OCI-LY1 (cell line): ENCODE measurements at regions not wholly inside any gene's neighbourhood (a gene's known extent, or its start where the extent isn't known, plus 50 kb on each side); places are given as distances from the start of the nearest gene placed in this dataset.

Experiments used
- H2AFZ ChIP-seq: fragments of 200-600 bp; sonication (generic), shearing (Covaris generic); 2 replicates; pipeline ENCODE4 v1.6.0; 2014; ENCODE audit warnings: antibody characterized with exemption, mild to moderate bottlenecking, low read length
- H3F3A ChIP-seq: fragments of 200-600 bp; sonication (generic), shearing (Covaris generic); 2 replicates; pipeline ENCODE4 v1.6.0; 2014; ENCODE audit warnings: mild to moderate bottlenecking, antibody characterized with exemption, low read length, moderate library complexity; ENCODE audit not compliant: insufficient read depth
- H3K27ac ChIP-seq: fragments of 200-600 bp; sonication (generic); 2 replicates; pipeline ENCODE4 v1.5.1; 2014; ENCODE audit warnings: low read length, mixed run types, mild to moderate bottlenecking, low read depth; ENCODE audit not compliant: poor library complexity, severe bottlenecking
- H3K27me3 ChIP-seq: fragments of 200-600 bp; sonication (generic); 2 replicates; pipeline ENCODE4 v1.6.0; 2014; ENCODE audit warnings: antibody characterized with exemption, mild to moderate bottlenecking, low read length, moderate library complexity; ENCODE audit not compliant: insufficient read depth
- H3K36me3 ChIP-seq: fragments of 200-600 bp; sonication (generic); 2 replicates; pipeline ENCODE4 v1.6.1; 2014; ENCODE audit warnings: mild to moderate bottlenecking, antibody characterized with exemption, low read length, moderate library complexity, mixed read lengths; ENCODE audit not compliant: insufficient read depth
- H3K4me1 ChIP-seq: fragments of 200-600 bp; sonication (generic); 2 replicates; pipeline ENCODE4 v1.5.1; 2014; ENCODE audit warnings: mild to moderate bottlenecking, low read length, moderate library complexity; ENCODE audit not compliant: insufficient read depth, severe bottlenecking
- H3K4me2 ChIP-seq: fragments of 200-600 bp; sonication (generic), shearing (Covaris generic); 2 replicates; pipeline ENCODE4 v1.6.1; 2014; ENCODE audit warnings: low read length
- H3K4me3 ChIP-seq: fragments of 200-600 bp; sonication (generic); 2 replicates; pipeline ENCODE4 v1.5.1; 2014; ENCODE audit warnings: low read length, low read depth, mild to moderate bottlenecking, mixed read lengths; ENCODE audit not compliant: poor library complexity, severe bottlenecking
- H3K79me2 ChIP-seq: fragments of 200-600 bp; shearing (Covaris generic); 2 replicates; pipeline ENCODE4 v1.6.1; 2016; ENCODE audit warnings: mixed run types, low read length, mixed read lengths; ENCODE audit not compliant: insufficient read depth
- H3K9ac ChIP-seq: fragments of 200-600 bp; sonication (generic), shearing (Covaris generic); 2 replicates; pipeline ENCODE4 v1.6.1; 2014; ENCODE audit warnings: mild to moderate bottlenecking, low read length, mixed read lengths
- H3K9me2 ChIP-seq: fragments of 200-600 bp; sonication (generic), shearing (Covaris generic); 2 replicates; pipeline ENCODE4 v1.6.1; 2014; ENCODE audit warnings: low read depth, mild to moderate bottlenecking, low read length, mixed read lengths
- H3K9me3 ChIP-seq: fragments of 200-600 bp; shearing (Covaris generic); 2 replicates; pipeline ENCODE4 v1.6.1; 2014; ENCODE audit warnings: low read length, mixed read lengths
- H4K20me1 ChIP-seq: fragments of 200-600 bp; sonication (generic), shearing (Covaris generic); 2 replicates; pipeline ENCODE4 v1.6.0; 2016; ENCODE audit warnings: mild to moderate bottlenecking, low read length; ENCODE audit not compliant: insufficient read depth
- EZH2 ChIP-seq: fragments of 200-600 bp; sonication (generic), shearing (Covaris generic); IDR thresholded peaks from 2 replicates; pipeline ENCODE4 v1.8.0; 2017; ENCODE audit warnings: borderline replicate concordance, mixed run types, mild to moderate bottlenecking, antibody characterized with exemption, low read length, moderate library complexity, mixed read lengths
- TF ChIP-seq, protein P1 (sequence below): fragments of 200-600 bp; sonication (generic), shearing (Covaris generic); IDR thresholded peaks from 2 replicates; pipeline ENCODE4 v1.5.1; 2017; ENCODE audit warnings: mild to moderate bottlenecking, antibody characterized with exemption, low read length, moderate library complexity, mixed read lengths

- no peak overlapping the region for H3K4me3 ChIP-seq
- no peak overlapping the region for H2AFZ ChIP-seq
- H3K79me2 ChIP-seq, result no peaks in the 10 kb centered on the region
- H3K4me2 ChIP-seq, result no peak overlapping the region
- H4K20me1 ChIP-seq, result no peaks in the 10 kb centered on the region
- H3K9me2 ChIP-seq, result no peaks in the 10 kb centered on the region
- TF ChIP-seq EZH2, result no peak
- TF ChIP-seq, protein P1, sequence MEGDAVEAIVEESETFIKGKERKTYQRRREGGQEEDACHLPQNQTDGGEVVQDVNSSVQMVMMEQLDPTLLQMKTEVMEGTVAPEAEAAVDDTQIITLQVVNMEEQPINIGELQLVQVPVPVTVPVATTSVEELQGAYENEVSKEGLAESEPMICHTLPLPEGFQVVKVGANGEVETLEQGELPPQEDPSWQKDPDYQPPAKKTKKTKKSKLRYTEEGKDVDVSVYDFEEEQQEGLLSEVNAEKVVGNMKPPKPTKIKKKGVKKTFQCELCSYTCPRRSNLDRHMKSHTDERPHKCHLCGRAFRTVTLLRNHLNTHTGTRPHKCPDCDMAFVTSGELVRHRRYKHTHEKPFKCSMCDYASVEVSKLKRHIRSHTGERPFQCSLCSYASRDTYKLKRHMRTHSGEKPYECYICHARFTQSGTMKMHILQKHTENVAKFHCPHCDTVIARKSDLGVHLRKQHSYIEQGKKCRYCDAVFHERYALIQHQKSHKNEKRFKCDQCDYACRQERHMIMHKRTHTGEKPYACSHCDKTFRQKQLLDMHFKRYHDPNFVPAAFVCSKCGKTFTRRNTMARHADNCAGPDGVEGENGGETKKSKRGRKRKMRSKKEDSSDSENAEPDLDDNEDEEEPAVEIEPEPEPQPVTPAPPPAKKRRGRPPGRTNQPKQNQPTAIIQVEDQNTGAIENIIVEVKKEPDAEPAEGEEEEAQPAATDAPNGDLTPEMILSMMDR, result no peak
- H3K27me3 ChIP-seq, result no peaks in the 10 kb centered on the region; the same call in 1 of the 2 replicates
- H3K9me3 ChIP-seq, result no peaks in the 10 kb centered on the region
- no peaks in the 10 kb centered on the region for H3F3A ChIP-seq
- no peak overlapping the region for H3K27ac ChIP-seq
- H3K4me1 ChIP-seq, result no peaks in the 10 kb centered on the region
- no peaks in the 10 kb centered on the region for H3K36me3 ChIP-seq
- no peak overlapping the region for H3K9ac ChIP-seq
Measured at GRCh38 chr7:156106107-156106426, 293.8 kb upstream of the SHH start.

DNA sequence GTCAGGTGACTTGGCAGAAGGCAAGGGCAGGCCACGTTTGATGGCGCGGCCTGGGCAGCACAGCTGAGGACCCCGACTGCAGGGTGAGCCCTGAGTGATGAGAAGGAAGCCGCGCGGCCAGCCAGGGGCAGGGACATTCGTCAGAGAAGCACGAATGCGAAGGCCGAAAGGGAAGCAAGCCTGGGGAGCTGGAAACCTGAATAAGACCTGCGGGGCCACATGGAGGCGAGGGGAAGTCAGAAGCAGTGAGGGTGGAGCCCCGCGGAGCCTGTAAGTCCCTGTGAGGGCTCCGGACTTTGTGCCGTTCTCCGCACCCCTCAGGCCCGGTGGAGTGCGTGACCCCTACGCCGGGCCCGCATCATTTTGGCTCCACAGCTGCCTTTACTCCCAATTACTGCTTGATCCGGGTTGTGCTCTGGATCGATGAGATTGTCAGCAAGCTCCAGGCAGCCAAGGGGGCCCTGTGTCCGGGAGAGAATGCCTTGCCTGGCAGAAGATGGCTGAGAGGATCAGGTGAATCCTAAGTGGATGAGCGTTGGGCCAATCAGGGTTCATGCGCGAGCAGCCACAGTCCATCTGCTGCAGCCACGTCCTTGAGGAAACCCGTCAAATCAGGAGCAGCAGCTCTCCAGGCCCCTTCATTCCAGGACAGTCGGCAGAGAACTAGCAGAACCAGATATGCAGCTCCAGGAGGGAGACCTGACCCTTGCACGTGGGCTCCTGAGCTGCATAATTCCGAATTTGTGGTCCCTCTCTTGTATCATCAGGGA is 293.3 kb upstream of the SHH start:
- no peak overlapping the region for H3K4me2 ChIP-seq
- no peaks in the 10 kb centered on the region for H3F3A ChIP-seq
- H3K4me3 ChIP-seq, result no peak overlapping the region
- no peaks in the 10 kb centered on the region for H3K9me3 ChIP-seq
- TF ChIP-seq EZH2, result no peak
- TF ChIP-seq, protein P1, result no peak
- H3K36me3 ChIP-seq, result no peaks in the 10 kb centered on the region
- no peaks in the 10 kb centered on the region for H3K4me1 ChIP-seq
- H3K27ac ChIP-seq, result no peak overlapping the region
- H3K27me3 ChIP-seq, result no peaks in the 10 kb centered on the region; the same call in 1 of the 2 replicates
- no peaks in the 10 kb centered on the region for H3K79me2 ChIP-seq
- no peak overlapping the region for H2AFZ ChIP-seq
- no peaks in the 10 kb centered on the region for H3K9me2 ChIP-seq
- no peaks in the 10 kb centered on the region for H4K20me1 ChIP-seq
- H3K9ac ChIP-seq, result no peak overlapping the region

GRCh38 chr7:156104501-156105336 is 292.5 kb upstream of the SHH start:
- Histone ChIP-seq H2AFZ (no peak overlapping the region), H3F3A (no peaks in the 10 kb centered on the region), H3K27me3 (no peaks in the 10 kb centered on the region; the same call in 1 of the 2 replicates), H3K9ac (no peak overlapping the region), H3K4me2 (no peak overlapping the region), H3K4me3 (no peak overlapping the region), H3K4me1 (no peaks in the 10 kb centered on the region), H3K36me3 (no peaks in the 10 kb centered on the region), H3K79me2 (no peaks in the 10 kb centered on the region), H3K9me3 (no peaks in the 10 kb centered on the region), H4K20me1 (no peaks in the 10 kb centered on the region), H3K9me2 (no peaks in the 10 kb centered on the region), H3K27ac (no peak overlapping the region)
- no peak for TF ChIP-seq EZH2
- TF ChIP-seq, protein P1, result no peak
